NCI-H1930 (cell line): ENCODE measurements at regions not wholly inside any gene's neighbourhood (a gene's known extent, or its start where the extent isn't known, plus 50 kb on each side); places are given as distances from the start of the nearest gene placed in this dataset.

Source experiments
- DNase-seq, 2 experiments: peaks; one replicate each; lab custom pipeline; 2025; lab: John Stamatoyannopoulos, UW

DNA sequence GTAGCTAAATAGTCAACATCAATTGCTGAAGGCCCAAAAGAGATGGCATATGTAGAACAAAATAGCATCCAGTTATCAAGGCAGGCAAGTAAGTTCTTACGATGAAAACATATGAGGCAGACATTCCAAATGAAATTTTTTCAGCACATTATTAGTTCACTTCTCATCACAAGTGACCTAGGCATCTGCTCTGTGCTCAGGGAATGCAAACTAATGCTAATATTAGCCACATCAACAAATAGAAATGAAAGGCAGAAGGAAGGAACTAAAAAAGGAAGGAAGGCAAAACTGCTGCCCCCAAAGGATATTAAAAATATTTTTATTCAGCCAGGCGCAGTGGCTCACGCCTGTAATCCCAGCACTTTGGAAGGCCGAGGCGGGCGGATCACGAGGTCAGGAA lies 51.2 kb upstream of the ROCK1 start:
- no peak for DNase-seq

DNA sequence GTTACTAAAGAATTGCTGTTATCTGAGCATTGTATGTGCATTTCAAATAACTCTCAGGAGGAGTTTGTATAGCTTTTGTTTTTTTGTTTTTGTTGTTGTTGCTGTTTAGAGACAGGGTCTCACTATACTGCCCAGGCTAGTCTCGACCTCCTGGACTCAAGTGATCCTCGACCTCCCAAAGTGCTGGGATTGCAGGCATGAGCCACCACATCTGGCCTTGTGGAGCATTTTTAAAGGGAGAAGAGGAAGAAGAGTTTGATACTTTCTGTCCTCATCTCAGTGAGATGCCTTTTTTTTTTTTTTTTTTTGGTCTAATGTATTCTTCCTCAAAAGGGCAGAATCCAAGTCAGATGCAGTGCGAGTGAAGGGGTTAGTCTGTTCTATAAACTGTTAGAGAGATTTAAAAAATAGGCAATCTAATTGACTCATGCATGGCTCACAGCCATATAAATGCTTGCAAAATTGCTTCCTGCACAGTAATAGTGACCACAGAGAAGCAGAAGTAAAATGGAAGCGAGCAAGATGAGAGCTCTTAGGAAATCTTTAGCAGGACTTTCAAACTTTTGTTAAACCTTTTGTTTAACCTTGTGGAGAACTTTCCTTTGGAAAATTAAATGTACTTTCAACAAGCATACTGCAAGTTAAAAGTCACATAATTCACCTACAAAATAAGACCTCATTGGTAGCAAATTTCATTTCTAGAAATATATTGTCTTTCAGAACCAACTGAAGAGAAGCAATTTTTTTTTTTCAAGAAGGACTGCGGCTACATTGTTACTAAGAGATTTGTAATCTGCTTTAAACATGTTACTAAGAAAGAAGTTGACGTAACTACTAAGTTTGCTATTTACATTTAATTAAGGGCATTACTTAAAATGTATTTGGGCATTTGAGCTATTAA lies 52.3 kb upstream of the ROCK1 start:
- no peak for DNase-seq

DNA sequence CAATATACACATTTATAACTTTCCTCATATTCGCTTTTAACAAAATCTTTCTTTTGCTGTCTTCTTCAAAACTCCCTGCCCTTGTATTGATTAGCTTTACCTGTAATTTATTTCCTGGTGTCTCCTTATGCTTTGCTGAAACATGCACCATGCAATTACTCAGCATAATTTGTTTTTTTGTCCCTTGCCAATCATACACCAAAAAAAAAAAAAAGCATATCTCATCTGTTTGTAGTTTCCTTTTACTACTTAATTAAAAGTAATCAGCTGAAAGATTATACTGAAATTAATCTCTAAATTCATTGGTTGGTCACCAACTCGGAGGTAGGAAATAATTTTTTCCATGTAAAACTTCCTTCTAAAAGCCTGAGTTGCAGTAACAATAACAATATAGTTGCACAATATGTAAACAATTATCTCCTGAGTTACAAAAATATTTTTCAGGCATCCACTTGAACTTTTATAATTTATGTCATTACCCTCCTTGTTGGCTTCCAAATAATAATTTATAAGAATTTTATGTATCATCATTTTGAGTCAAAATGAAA lies 53.0 kb upstream of the ROCK1 start:
- DNase-seq: no peak

DNA sequence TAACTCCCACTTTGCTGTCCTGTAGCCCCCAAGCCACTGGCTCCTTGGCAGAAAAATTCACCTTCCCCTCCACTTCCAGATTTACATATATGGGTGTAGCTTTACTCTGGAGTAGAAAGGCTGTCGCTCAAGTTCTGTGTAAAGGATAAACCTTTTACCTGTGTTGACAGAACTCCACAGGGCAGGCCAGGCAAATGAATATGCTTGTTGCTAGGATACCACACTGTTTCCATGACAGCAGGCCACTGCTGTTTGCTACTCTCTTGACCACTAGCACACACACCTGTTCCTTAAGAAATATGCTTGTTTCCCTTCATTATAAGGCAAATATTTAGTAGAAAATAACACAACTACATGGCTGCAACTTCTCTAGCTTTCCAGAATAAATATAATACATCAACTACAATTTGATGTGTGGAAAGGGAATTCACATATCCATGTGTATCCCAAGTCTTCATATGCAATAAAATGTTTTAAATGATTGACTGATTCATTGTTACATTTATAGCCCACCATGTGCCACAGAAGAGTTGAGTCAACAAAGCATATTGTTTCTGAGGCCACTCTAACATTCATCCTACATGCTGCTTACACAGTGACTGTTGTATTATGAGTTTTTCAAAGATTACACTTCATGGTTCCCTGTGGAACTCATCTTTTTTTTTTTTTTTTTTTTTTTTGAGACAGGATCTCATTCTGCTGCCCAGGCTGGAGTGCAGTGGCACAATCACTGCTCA lies 56.2 kb upstream of the ROCK1 start:
- DNase-seq: peak; percentile 95 to 98

DNA sequence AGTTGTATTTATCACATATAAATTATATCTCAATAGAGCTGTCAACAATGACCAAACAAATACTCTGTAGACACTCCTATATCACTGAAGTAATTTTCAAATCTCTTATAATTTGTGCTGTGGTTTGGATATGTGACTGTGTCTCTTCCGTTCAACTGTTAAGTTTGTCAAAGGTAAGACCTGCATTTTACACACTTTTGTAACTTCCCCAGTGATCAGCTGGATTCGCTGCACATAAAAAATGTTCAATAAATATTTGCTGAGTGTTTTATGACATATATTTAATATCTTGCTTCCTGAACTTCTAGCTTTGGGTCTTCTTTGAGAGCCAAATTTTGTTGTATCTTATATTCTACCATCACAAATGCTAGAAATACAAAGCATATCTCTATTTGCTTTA lies 57.3 kb upstream of the ROCK1 start:
- no peak for DNase-seq

DNA sequence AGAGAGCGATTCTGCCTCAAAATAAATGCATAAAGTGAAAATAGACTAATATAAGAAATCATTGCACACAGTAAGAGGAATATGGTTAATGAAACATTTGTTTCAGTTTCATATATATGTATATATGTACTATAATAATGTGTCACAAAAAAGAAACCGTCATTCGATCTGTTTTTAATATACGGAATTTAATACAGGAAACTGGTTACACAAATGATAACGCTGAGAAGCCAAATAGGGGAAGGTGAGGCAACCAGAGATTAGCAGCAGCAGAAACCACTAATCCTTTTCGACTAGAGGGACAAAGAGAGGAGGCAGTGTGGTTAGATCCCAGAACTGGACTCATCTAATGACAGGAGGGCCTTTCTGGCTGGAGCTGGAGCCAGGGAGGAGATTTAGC lies 64.2 kb upstream of the GREB1L start:
- no peak for DNase-seq

DNA sequence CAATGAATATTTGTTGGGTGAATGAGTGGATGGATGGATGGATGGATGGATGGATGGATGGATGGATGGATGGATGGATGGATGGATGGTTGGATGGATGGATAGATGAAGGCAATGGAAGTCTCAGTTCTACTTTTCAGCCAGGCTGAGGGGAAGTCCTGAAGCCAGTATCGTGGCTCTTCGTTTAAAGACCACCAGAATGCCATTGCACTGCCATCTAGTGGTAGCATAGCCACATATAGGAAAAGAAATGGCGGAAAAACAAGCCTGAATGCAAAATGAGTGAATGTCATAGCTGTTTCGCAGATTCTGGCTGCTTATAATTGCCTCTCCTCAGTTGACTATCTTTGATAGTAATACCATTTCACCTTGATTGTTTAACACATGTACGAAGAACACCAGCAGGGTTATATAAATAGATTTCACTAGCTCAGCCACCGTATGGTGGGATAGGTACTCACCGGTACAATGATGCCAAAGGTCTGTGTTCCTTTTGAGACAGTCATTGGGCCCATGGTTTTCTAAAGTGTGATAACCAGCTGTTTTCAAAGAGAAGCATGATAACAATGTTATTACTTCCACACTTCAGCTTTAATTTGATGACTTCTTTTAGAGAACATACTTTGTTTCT lies 62.3 kb upstream of the GREB1L start:
- DNase-seq: peak; percentile 74 to 78

DNA sequence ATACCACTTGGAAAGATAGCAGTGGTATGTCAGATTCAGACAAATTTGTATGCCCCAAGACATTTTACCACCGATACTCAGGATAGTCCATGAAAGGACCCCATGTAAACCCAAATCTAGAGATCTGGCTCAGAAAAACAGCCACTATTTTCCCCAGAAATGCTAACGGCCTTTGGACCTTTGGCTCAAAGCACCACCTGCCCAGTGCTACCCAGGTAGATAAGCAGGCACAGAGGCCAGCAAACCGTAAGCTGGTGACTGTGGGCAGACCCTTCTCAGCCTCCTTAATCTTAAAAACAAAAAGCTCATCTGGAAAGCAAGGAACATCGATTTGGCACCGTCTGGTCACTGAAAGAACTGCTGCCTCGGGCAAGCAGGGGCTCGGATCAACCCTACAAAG lies 61.4 kb upstream of the GREB1L start:
- DNase-seq: no peak

DNA sequence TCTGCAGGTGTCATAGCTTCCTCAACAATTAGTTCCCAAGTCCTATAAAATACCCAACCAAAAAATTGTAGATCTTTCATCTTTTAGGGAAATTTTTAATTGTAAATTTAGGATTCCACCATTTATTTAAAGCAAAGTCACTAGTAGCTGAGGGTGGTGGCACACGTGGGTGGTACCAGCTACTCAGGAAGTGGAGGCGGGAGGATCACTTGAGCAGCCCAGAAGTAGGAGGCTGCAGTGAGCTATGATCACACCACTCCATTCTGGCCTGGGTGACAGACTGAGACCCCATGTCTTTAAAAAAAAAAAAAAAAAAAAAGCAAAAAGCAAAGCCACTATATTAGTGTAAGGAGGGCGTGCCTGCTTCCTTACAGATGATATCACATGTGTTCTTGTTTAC lies 60.3 kb upstream of the GREB1L start:
- DNase-seq: no peak

DNA sequence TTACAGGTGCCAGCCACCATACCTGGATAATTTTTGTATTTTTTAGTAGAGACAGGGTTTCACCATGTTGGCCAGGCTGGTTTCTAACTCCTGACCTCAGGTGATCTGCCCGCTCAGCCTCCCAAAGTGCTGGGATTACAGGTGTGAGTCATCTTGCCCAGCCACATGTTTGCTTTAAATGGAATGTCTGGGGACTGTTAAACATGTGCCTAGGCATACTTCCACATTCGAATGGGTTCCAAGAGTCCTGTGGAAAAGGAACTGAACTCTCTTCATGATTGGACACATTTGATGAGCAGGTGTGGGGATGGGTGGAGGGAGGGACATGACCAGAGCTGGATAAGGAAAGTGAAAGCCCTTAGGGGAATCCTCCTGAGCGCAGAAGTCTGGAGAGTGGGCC lies 58.4 kb upstream of the GREB1L start:
- DNase-seq: no peak

DNA sequence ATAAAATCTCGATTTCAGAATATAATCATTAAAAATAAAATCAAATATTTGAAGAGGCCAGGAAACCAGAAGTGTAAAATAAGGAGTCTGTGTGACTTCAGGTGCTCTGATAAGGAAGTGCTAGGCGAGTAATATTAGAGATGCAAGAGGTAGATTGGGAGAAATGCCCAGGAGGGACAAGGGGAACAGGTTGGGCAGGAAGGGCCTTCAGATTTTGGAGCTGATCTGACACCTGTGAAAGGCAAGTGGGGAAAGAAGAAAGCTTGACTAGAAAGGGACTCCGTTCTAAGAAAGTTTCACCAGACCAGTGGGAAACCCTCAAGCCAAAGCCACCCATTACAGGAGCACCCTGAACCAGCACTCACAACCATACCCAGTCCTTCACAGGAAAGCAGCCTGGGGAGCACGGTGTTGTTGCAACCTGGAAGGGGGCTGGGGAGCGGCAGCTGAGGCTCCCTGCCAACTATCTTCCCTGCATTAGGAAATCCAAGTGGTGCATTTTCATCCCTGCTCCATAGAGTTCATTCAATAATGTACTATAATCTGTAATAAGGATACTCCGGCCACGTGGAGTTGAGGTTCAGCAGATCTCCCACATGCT lies 57.5 kb upstream of the GREB1L start:
- no peak for DNase-seq

DNA sequence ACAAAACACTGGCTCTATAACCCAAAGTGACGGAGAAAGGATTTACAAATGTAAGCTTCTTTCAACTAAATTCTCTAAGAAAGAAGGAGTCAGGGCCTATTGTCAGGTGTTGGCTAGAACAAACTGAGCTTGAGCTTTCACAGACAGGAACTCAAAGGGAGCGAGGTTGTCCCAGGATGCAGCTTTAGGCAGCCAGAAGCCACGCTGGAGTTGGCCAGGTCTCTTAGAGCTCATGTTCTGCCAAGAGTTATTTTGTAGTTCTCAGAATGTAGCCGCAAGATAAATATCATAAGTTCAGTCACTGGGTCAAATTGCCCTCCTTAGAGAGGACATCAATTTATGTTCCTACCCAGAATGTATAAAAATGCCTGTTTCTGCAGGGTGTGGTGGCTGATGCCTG lies 54.1 kb upstream of the GREB1L start:
- no peak for DNase-seq

DNA sequence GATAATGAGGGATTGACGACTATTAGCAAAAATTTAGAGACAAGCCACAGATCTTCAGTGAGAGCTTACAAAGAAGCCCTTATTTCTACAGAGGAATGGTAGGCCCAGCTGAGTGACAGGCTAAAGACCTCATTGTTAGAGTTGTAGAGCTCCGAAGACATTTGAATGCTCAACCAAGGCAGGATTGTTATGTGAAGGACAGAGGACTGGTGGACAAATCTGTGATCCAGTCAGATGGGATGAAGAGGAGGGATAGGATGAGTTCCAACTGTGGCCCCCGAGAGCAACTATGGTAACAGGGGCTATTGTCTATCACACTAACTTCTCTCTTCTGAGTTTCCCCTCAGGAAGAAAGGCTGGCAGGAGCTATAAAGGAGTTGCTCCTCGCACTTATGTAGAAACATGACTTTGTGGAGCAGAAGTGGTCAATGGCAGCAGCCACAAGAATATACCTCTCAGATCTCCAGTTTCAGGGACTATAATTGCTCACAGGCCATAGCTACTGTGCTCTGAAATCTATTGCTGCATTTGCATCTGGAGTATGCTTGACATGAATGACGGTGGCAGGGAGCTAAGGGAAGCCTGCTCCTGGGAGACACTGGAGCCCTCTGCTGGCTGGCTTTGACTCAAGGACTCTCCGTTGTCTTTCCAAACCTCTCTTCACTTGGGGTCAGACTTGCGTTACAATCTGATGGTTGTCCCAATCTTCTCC lies 50.3 kb upstream of the GREB1L start:
- peak; percentile 61 to 70 for DNase-seq
